K562 (cell line): ENCODE measurements at regions not wholly inside any gene's neighbourhood (a gene's known extent, or its start where the extent isn't known, plus 50 kb on each side); places are given as distances from the start of the nearest gene placed in this dataset.

Source experiments
- ATAC-seq: fragments of 200-7000 bp; cut with Tn5 transposase; 3 replicates; pipeline ENCODE4 v1.9.1; 2020; ENCODE audit warnings: moderate library complexity
- BruUV-seq: library from RNA; stranded (reverse); fragments of 400-500 nt; replicated peaks from 2 replicates; lab custom pipeline; 2021; lab: Mats Ljungman, UMichigan
- CTCF ChIA-PET: fragments of 300-600 bp; formaldehyde crosslinking; extraction: SDS; loops from one replicate; lab custom pipeline; 2021; ENCODE audit warnings: low intra/inter-chr PET ratio; lab: Yijun Ruan, JAX
- POLR2A ChIA-PET: fragments of 300-600, 350-650 bp; sonication (Branson Sonifier 250); formaldehyde crosslinking; extraction: SDS; loops from one replicate; lab custom pipeline; 2021; ENCODE audit warnings: antibody characterized with exemption, inconsistent platforms; lab: Yijun Ruan, JAX
- DNase-seq, 4 experiments: peaks; one replicate each; pipeline versions ENCODE4 v3.0.0 to v3.0.0-alpha.2; 2011 to 2018; ENCODE audit warnings: low spot score in 3 of 4, mixed read lengths in 3 of 4; ENCODE audit errors: extremely low read depth in 1 of 4
- FAIRE-seq: peaks from 2 replicates; lab custom pipeline; 2011; peaks lifted over from hg19 to GRCh38; lab: Jason Lieb, UNC
- H2AFZ ChIP-seq: 2 replicates; pipeline ENCODE4 v1.6.0; 2011; ENCODE audit warnings: low read depth, low read length, control low read depth, inconsistent platforms
- H3K27ac ChIP-seq: fragments of 200-600 bp; 3 replicates; pipeline ENCODE4 v1.8.0; 2011; ENCODE audit warnings: low read depth, mild to moderate bottlenecking, control low read depth, inconsistent platforms, low read length, moderate library complexity, mixed read lengths; ENCODE audit errors: extremely low read depth
- H3K27me3 ChIP-seq, 2 experiments: fragments of 300-600 bp in 1 of 2; 2 replicates in 1 of 2; 3 replicates in 1 of 2; pipeline versions ENCODE4 v1.6.0 to v1.8.0; 2011; ENCODE audit warnings: inconsistent platforms in 2 of 2, low read length in 2 of 2, mild to moderate bottlenecking in 1 of 2, mixed read lengths in 1 of 2, moderate library complexity in 1 of 2; ENCODE audit not compliant: control insufficient read depth in 2 of 2, insufficient read depth in 2 of 2
- H3K36me3 ChIP-seq: fragments of 300-600 bp; 3 replicates; pipeline ENCODE4 v1.8.0; 2011; ENCODE audit warnings: mild to moderate bottlenecking, low read length, inconsistent platforms; ENCODE audit not compliant: control insufficient read depth, insufficient read depth
- H3K4me1 ChIP-seq, 2 experiments: fragments of 200-600 bp in 1 of 2; replicated peaks in 1 of 2; 2 replicates in 1 of 2; 3 replicates in 1 of 2; pipeline versions ENCODE4 v1.5.1 to v1.8.0; 2011; ENCODE audit warnings: inconsistent platforms in 2 of 2, low read length in 2 of 2, mild to moderate bottlenecking in 1 of 2, mixed read lengths in 1 of 2, moderate library complexity in 1 of 2; ENCODE audit not compliant: control insufficient read depth in 2 of 2, insufficient read depth in 2 of 2
- H3K4me2 ChIP-seq: 2 replicates; pipeline ENCODE4 v1.6.1; 2011; ENCODE audit warnings: low read length, control low read depth, inconsistent platforms, mixed read lengths; ENCODE audit not compliant: insufficient read depth
- H3K4me3 ChIP-seq: fragments of 200-600 bp; sonication (generic), shearing (Covaris generic); 2 replicates; pipeline ENCODE4 v1.5.1; 2016; ENCODE audit warnings: control low read depth, inconsistent platforms
- H3K79me2 ChIP-seq: fragments of 200-600 bp; 3 replicates; pipeline ENCODE4 v1.8.0; 2011; ENCODE audit warnings: low read length, inconsistent platforms; ENCODE audit not compliant: control insufficient read depth, insufficient read depth
- H3K9ac ChIP-seq, 2 experiments: 2 replicates each; pipeline versions ENCODE4 v1.6.0 to v1.6.1; 2011; ENCODE audit warnings: low read depth in 2 of 2, low read length in 2 of 2, control low read depth in 1 of 2, inconsistent platforms in 1 of 2, mild to moderate bottlenecking in 1 of 2, mixed read lengths in 1 of 2; ENCODE audit not compliant: insufficient read depth in 1 of 2
- H3K9me1 ChIP-seq: one replicate; pipeline ENCODE4 v1.6.0; 2011; ENCODE audit warnings: inconsistent platforms, mild to moderate bottlenecking, low read length, moderate library complexity; ENCODE audit not compliant: control insufficient read depth, insufficient read depth
- H3K9me3 ChIP-seq: replicated peaks from 2 replicates; pipeline ENCODE4 v1.5.1; 2011; ENCODE audit warnings: low read depth, low read length, inconsistent platforms; ENCODE audit not compliant: control insufficient read depth, insufficient read depth
- H4K20me1 ChIP-seq: replicated peaks from 2 replicates; pipeline ENCODE4 v1.6.1; 2011; ENCODE audit warnings: low read length, inconsistent platforms, mixed read lengths; ENCODE audit not compliant: control insufficient read depth, insufficient read depth
- CREBBP ChIP-seq: IDR thresholded peaks from one replicate; pipeline ENCODE4 v1.6.1; 2012; ENCODE audit warnings: low read depth, mild to moderate bottlenecking, control low read depth, inconsistent platforms, low read length
- HDAC6 ChIP-seq: IDR thresholded peaks from 2 replicates; pipeline ENCODE4 v1.6.1; 2012; ENCODE audit warnings: low read depth, mild to moderate bottlenecking, control low read depth, inconsistent platforms, low read length, moderate library complexity
- KLF10 ChIP-seq: fragments of 250-450 bp; sonication (Bioruptor Pico); IDR thresholded peaks from 2 replicates; pipeline ENCODE4 v1.6.1; 2021; ENCODE audit warnings: matching md5 sums
- MTA1 ChIP-seq: fragments of 450-650 bp; IDR thresholded peaks from 2 replicates; pipeline ENCODE4 v1.6.1; 2017; ENCODE audit warnings: borderline replicate concordance
- POLR2A ChIP-seq: fragments of 450-650 bp; conservative IDR thresholded peaks from 2 replicates; pipeline ENCODE4 v1.6.1; 2016
- PTBP1 ChIP-seq: fragments of 200-400 bp; formaldehyde crosslinking; IDR thresholded peaks from 2 replicates; pipeline ENCODE4 v1.6.1; 2017; ENCODE audit warnings: low read depth, low read length
- SOX6 ChIP-seq: fragments of 450-650 bp; IDR thresholded peaks from 2 replicates; pipeline ENCODE4 v1.6.1; 2014; ENCODE audit warnings: mild to moderate bottlenecking
- SP2 ChIP-seq: IDR thresholded peaks from 2 replicates; pipeline ENCODE4 v1.6.1; 2011; ENCODE audit warnings: mild to moderate bottlenecking, low read depth, low read length, moderate library complexity; ENCODE audit not compliant: poor library complexity, severe bottlenecking; ENCODE audit errors: extremely low read depth
- ZNF174 ChIP-seq: fragments of 250-450 bp; sonication (Bioruptor Pico); IDR thresholded peaks from 2 replicates; pipeline ENCODE4 v1.4.0; 2020; ENCODE audit warnings: mild to moderate bottlenecking
- ZNF23 ChIP-seq: fragments of 250-450 bp; sonication (Bioruptor Pico); IDR thresholded peaks from 2 replicates; pipeline ENCODE4 v1.4.0; 2020; ENCODE audit warnings: mild to moderate bottlenecking
- ZNF324 ChIP-seq: fragments of 250-450 bp; sonication (Bioruptor Pico); IDR thresholded peaks from 2 replicates; pipeline ENCODE4 v1.4.0; 2020; ENCODE audit warnings: mild to moderate bottlenecking
- ZNF583 ChIP-seq: fragments of 250-450 bp; sonication (Bioruptor Pico); IDR thresholded peaks from 2 replicates; pipeline ENCODE4 v1.4.0; 2020
- ZNF696 ChIP-seq: fragments of 250-450 bp; sonication (Bioruptor Pico); conservative IDR thresholded peaks from 2 replicates; pipeline ENCODE4 v1.4.0; 2020; ENCODE audit warnings: mild to moderate bottlenecking, moderate library complexity
- WGBS: fragments of 100-300 bp; shearing (Covaris generic); methylation state at CpG from one replicate; pipeline ENCODE4 v1.1.6; 2016; ENCODE audit warnings: low coverage, mixed read lengths; ENCODE audit not compliant: insufficient coverage; ENCODE audit errors: missing lambda C conversion rate; 5-methylcytosine and 5-hydroxymethylcytosine counted together
- in situ Hi-C: fragments of 300-500 bp; cut with MboI; formaldehyde crosslinking; loops from 4 replicates; pipeline ENCODE4 v1.15.0; 2018; ENCODE audit warnings: inconsistent platforms, mixed read lengths
- intact Hi-C: fragments of 100-400 bp; cut with micrococcal nuclease; formaldehyde crosslinking; loops from 2 replicates; pipeline ENCODE4 v1.14.2; 2022
- TF ChIP-seq, protein P1 (sequence below): fragments of 450-650 bp; formaldehyde crosslinking; IDR thresholded peaks from 2 replicates; pipeline ENCODE4 v1.4.0; 2020; ENCODE audit warnings: mild to moderate bottlenecking, moderate library complexity

DNA sequence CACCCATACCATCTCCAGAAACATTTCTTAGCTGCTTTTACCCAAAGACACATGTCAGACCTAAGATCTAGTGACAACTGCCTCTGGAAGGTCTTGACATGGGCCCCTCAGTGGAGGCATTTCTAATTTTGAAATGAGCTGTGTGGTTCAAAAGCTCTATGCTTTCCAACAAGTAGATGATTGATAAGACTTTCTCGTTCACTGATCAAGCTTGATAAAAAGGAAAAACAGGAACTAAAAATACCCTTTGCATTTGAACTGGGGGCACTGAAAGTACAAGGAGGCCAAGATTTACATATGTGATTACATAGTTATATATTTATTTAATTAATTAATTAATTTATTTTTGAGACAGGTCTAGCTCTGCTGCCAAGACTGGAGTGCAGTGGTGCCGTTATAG is 61.3 kb upstream of the SCOC start:
- Histone ChIP-seq H3K9me1 (no peaks in the 10 kb centered on the region), H3K36me3 (no peaks in the 10 kb centered on the region), H3K4me1 (no peaks in the 10 kb centered on the region), H3K4me2 (no peak overlapping the region), H2AFZ (no peak overlapping the region), H3K27ac (no peak overlapping the region), H4K20me1 (no peaks in the 10 kb centered on the region; the same call in 1 of the 2 replicates), H3K4me3 (no peak overlapping the region), H3K9me3 (no peaks in the 10 kb centered on the region), H3K9ac (no peak overlapping the region), H3K79me2 (no peaks in the 10 kb centered on the region), H3K27me3 (peaks cover 6 to 14% of the 10 kb centered on the region in 2 experiments; a peak in 3 of 5 replicates)
- CTCF ChIA-PET = no interaction called here
- WGBS = 0% methylated on average over 2 of the region's 2 CpGs
- POLR2A ChIA-PET = no interaction called here
- BruUV-seq = no TSS peak
- intact Hi-C loops = no loop called here
- no peak for ATAC-seq
- in situ Hi-C loops = no loop called here
- no peak for TF ChIP-seq MTA1
- TF ChIP-seq ZNF23 (CRISPR knock-in tag) = no peak
- no peak for TF ChIP-seq POLR2A
- TF ChIP-seq ZNF696 (CRISPR knock-in tag) = no peak
- no peak for TF ChIP-seq PTBP1
- no peak for TF ChIP-seq CREBBP
- TF ChIP-seq SOX6 = no peak
- FAIRE-seq = no peak
- no peak for DNase-seq

DNA sequence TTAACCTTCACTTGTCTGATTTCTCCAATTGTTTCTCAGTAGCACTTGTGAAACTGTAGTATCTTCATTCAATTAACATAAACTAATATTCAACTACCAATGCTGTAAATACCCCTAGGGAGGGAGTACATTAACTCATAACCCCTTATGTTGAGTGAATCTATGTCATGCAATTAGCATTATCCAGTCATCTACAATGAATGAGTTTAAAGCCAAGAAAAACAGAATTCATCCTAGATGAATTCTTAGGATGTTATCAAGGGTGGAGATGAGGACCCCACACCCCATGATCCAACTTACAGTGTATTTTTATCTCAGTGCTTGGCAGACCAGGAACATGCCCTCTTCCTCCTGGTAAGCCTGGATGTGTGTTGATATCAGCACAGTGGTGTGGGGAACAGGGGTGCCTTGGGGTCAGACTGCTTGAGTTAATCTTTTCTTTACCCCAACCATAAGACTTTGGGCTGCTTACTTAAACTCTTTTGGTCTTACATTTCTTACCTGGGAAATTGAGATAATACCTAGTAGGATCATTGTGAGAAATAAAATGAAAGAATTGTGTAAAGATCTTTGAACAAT is 62.1 kb upstream of the SCOC start:
- TF ChIP-seq, protein P1, sequence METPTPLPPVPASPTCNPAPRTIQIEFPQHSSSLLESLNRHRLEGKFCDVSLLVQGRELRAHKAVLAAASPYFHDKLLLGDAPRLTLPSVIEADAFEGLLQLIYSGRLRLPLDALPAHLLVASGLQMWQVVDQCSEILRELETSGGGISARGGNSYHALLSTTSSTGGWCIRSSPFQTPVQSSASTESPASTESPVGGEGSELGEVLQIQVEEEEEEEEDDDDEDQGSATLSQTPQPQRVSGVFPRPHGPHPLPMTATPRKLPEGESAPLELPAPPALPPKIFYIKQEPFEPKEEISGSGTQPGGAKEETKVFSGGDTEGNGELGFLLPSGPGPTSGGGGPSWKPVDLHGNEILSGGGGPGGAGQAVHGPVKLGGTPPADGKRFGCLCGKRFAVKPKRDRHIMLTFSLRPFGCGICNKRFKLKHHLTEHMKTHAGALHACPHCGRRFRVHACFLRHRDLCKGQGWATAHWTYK (CRISPR knock-in tag) = no peak
- no peak for TF ChIP-seq HDAC6
- TF ChIP-seq KLF10 (CRISPR knock-in tag) = no peak
- TF ChIP-seq ZNF583 = no peak
- TF ChIP-seq ZNF324 (CRISPR knock-in tag) = no peak
- TF ChIP-seq SP2 = no peak
- TF ChIP-seq ZNF174 (CRISPR knock-in tag) = no peak
- TF ChIP-seq, all 486 proteins: peak for 0
- Histone ChIP-seq H3K9ac (no peak overlapping the region), H3K4me2 (no peak overlapping the region), H3K4me3 (no peak overlapping the region), H3K9me3 (no peaks in the 10 kb centered on the region), H4K20me1 (no peaks in the 10 kb centered on the region; the same call in 1 of the 2 replicates), H3K27ac (no peak overlapping the region), H2AFZ (no peak overlapping the region), H3K36me3 (no peaks in the 10 kb centered on the region), H3K79me2 (no peaks in the 10 kb centered on the region), H3K27me3 (peaks cover 6 to 14% of the 10 kb centered on the region in 2 experiments; a peak in 3 of 5 replicates), H3K9me1 (no peaks in the 10 kb centered on the region), H3K4me1 (no peaks in the 10 kb centered on the region)
- intact Hi-C loops (no loop called here), in situ Hi-C loops (no loop called here)
- no peak for ATAC-seq
- POLR2A ChIA-PET = interaction anchor here (0.7 kb wide), 1 partner anchor 362 kb away, joined by 3 read pairs; no protein-coding TSS in a partner anchor
- FAIRE-seq = no peak
- DNase-seq = no peak
- no TSS peak for BruUV-seq
- CTCF ChIA-PET = no interaction called here
